PFSK-1 (cell line): ENCODE measurements at regions not wholly inside any gene's neighbourhood (a gene's known extent, or its start where the extent isn't known, plus 50 kb on each side); places are given as distances from the start of the nearest gene placed in this dataset.

Source experiments
- FOXP2 ChIP-seq: optimal IDR thresholded peaks from 2 replicates; pipeline ENCODE3; 2011; ENCODE audit warnings: borderline replicate concordance, control low read depth, inconsistent platforms; ENCODE audit not compliant: insufficient read depth; ENCODE audit errors: extremely low read length, extremely low read depth
- POLR2AphosphoS5 ChIP-seq: IDR thresholded peaks from 2 replicates; pipeline ENCODE4 v1.6.1; 2012; ENCODE audit warnings: low read depth, mild to moderate bottlenecking, control low read depth, low read length, moderate library complexity
- REST ChIP-seq, 2 experiments: IDR thresholded peaks; 2 replicates each; pipeline versions ENCODE4 v1.6.1 to v1.8.0; 2011 to 2012; ENCODE audit warnings: low read depth in 2 of 2, low read length in 2 of 2, control low read depth in 1 of 2, inconsistent platforms in 1 of 2, mild to moderate bottlenecking in 1 of 2, moderate library complexity in 1 of 2; ENCODE audit not compliant: insufficient read depth in 1 of 2
- SIN3A ChIP-seq: IDR thresholded peaks from 2 replicates; pipeline ENCODE4 v1.6.1; 2012; ENCODE audit warnings: mild to moderate bottlenecking, low read length, moderate library complexity, borderline replicate concordance; ENCODE audit not compliant: insufficient read depth
- TAF1 ChIP-seq: IDR thresholded peaks from 2 replicates; pipeline ENCODE4 v1.6.1; 2012; ENCODE audit warnings: low read length, control low read depth, borderline replicate concordance; ENCODE audit not compliant: insufficient read depth

- no peak for TF ChIP-seq FOXP2
These were observed 519.1 kb downstream of the CDH9 start for GRCh38 chr5:26519245-26519644.

GRCh38 chr5:26518065-26518464 lies 520.3 kb downstream of the CDH9 start:
- TF ChIP-seq FOXP2 (no peak), SIN3A (no peak)

- TF ChIP-seq TAF1 (no peak), SIN3A (no peak), FOXP2 (no peak), REST (IDR thresholded peaks at IDR 0.05; ENCODE audit: insufficient read depth in 1 of 2, low read depth in 2 of 2, low read length in 2 of 2) (no peak), POLR2AphosphoS5 (no peak)
These were observed 539.4 kb downstream of the CDH9 start for GRCh38 chr5:26498972-26499371.

- TF ChIP-seq FOXP2 (no peak), REST (IDR thresholded peaks at IDR 0.05; ENCODE audit: insufficient read depth in 1 of 2, low read depth in 2 of 2, low read length in 2 of 2) (no peak), TAF1 (no peak), POLR2AphosphoS5 (no peak)
These were observed 542.9 kb downstream of the CDH9 start for GRCh38 chr5:26495437-26495836.

- TF ChIP-seq SIN3A (no peak), FOXP2 (no peak), TAF1 (no peak), POLR2AphosphoS5 (no peak), REST (IDR thresholded peaks at IDR 0.05; ENCODE audit: insufficient read depth in 1 of 2, low read depth in 2 of 2, low read length in 2 of 2) (no peak)
These were observed 545.4 kb downstream of the CDH9 start for GRCh38 chr5:26492906-26493459.

GRCh38 chr5:26487553-26487952 lies 550.8 kb downstream of the CDH9 start:
- TF ChIP-seq POLR2AphosphoS5 (no peak), SIN3A (no peak), REST (IDR thresholded peaks at IDR 0.05; ENCODE audit: insufficient read depth in 1 of 2, low read depth in 2 of 2, low read length in 2 of 2) (no peak), FOXP2 (no peak), TAF1 (no peak)
